GM23338 (cell line): ENCODE measurements at regions not wholly inside any gene's neighbourhood (a gene's known extent, or its start where the extent isn't known, plus 50 kb on each side); places are given as distances from the start of the nearest gene placed in this dataset.

Source experiments
- CREB1 ChIP-seq: fragments of 250-450 bp; sonication (Bioruptor Pico); IDR thresholded peaks from 2 replicates; pipeline ENCODE4 v1.5.0; 2020; ENCODE audit warnings: low read depth, mild to moderate bottlenecking, moderate library complexity
- CTCF ChIP-seq, 2 experiments: fragments of 200-600 bp in 1 of 2; sonication (generic) in 1 of 2; conservative IDR thresholded peaks; 2 replicates each; pipeline versions ENCODE4 v1.5.1 to v1.6.1; 2016 to 2017; ENCODE audit warnings: antibody characterized with exemption in 2 of 2, low read depth in 2 of 2, mild to moderate bottlenecking in 2 of 2, moderate library complexity in 1 of 2
- EZH2 ChIP-seq: fragments of 200-600 bp; sonication (generic); IDR thresholded peaks from one replicate; pipeline ENCODE4 v1.8.0; 2017; ENCODE audit warnings: antibody characterized with exemption, mild to moderate bottlenecking, low read depth; ENCODE audit not compliant: unreplicated experiment
- EZH2phosphoT487 ChIP-seq: fragments of 200-600 bp; sonication (generic); IDR thresholded peaks from one replicate; pipeline ENCODE4 v1.8.1; 2018; ENCODE audit warnings: antibody characterized with exemption; ENCODE audit not compliant: unreplicated experiment
- JUNB ChIP-seq: IDR thresholded peaks from one replicate; pipeline ENCODE4 v1.6.1; 2016; ENCODE audit warnings: antibody characterized with exemption; ENCODE audit not compliant: unreplicated experiment
- POLR2AphosphoS5 ChIP-seq: IDR thresholded peaks from 2 replicates; pipeline ENCODE4 v1.6.1; 2016; ENCODE audit warnings: antibody characterized with exemption, low read depth
- ZNF331 ChIP-seq: fragments of 250-450 bp; sonication (Bioruptor Pico); IDR thresholded peaks from 2 replicates; pipeline ENCODE4 v1.5.0; 2020; ENCODE audit warnings: low read depth, mild to moderate bottlenecking, moderate library complexity
- TF ChIP-seq, protein P1 (sequence below): IDR thresholded peaks from one replicate; pipeline ENCODE4 v1.6.1; 2018; ENCODE audit warnings: antibody characterized with exemption; ENCODE audit not compliant: unreplicated experiment
- TF ChIP-seq, protein P2 (sequence below): IDR thresholded peaks from 2 replicates; pipeline ENCODE4 v1.6.1; 2016; ENCODE audit warnings: antibody characterized with exemption

DNA sequence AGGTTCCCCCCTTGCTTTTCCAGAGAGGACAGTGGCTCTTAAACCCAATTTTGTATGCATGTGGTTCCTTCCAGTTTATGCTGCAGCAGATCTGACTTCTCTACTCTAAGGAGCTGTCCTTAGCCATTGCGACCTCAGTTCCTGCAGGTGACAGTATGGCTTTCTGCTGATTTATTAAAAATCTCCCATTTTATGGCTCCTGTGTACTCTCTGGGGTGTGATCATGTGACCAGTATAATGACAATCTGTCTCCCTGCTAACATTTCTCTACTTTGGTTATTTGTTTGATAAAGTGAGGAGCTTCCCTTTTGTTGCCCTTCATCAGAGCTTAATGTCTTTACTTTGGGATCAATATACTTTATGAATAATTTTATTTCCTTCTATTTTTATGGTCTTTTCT is 148.7 kb upstream of the VRK2 start:
- TF ChIP-seq CTCF (conservative IDR thresholded peaks at IDR 0.05; ENCODE audit: low read depth in 2 of 2) (no peak), POLR2AphosphoS5 (no peak), CREB1 (no peak), ZNF331 (CRISPR knock-in tag) (no peak), EZH2 (no peak), JUNB (no peak), EZH2phosphoT487 (no peak)
- TF ChIP-seq, protein P1, sequence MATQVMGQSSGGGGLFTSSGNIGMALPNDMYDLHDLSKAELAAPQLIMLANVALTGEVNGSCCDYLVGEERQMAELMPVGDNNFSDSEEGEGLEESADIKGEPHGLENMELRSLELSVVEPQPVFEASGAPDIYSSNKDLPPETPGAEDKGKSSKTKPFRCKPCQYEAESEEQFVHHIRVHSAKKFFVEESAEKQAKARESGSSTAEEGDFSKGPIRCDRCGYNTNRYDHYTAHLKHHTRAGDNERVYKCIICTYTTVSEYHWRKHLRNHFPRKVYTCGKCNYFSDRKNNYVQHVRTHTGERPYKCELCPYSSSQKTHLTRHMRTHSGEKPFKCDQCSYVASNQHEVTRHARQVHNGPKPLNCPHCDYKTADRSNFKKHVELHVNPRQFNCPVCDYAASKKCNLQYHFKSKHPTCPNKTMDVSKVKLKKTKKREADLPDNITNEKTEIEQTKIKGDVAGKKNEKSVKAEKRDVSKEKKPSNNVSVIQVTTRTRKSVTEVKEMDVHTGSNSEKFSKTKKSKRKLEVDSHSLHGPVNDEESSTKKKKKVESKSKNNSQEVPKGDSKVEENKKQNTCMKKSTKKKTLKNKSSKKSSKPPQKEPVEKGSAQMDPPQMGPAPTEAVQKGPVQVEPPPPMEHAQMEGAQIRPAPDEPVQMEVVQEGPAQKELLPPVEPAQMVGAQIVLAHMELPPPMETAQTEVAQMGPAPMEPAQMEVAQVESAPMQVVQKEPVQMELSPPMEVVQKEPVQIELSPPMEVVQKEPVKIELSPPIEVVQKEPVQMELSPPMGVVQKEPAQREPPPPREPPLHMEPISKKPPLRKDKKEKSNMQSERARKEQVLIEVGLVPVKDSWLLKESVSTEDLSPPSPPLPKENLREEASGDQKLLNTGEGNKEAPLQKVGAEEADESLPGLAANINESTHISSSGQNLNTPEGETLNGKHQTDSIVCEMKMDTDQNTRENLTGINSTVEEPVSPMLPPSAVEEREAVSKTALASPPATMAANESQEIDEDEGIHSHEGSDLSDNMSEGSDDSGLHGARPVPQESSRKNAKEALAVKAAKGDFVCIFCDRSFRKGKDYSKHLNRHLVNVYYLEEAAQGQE, result no peak
- TF ChIP-seq, protein P2, sequence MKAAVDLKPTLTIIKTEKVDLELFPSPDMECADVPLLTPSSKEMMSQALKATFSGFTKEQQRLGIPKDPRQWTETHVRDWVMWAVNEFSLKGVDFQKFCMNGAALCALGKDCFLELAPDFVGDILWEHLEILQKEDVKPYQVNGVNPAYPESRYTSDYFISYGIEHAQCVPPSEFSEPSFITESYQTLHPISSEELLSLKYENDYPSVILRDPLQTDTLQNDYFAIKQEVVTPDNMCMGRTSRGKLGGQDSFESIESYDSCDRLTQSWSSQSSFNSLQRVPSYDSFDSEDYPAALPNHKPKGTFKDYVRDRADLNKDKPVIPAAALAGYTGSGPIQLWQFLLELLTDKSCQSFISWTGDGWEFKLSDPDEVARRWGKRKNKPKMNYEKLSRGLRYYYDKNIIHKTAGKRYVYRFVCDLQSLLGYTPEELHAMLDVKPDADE, result no peak
